GM23338 (cell line): ENCODE measurements at regions not wholly inside any gene's neighbourhood (a gene's known extent, or its start where the extent isn't known, plus 50 kb on each side); places are given as distances from the start of the nearest gene placed in this dataset.

Experiments
- EZH2 ChIP-seq: fragments of 200-600 bp; sonication (generic); IDR thresholded peaks from one replicate; pipeline ENCODE4 v1.8.0; 2017; ENCODE audit warnings: antibody characterized with exemption, mild to moderate bottlenecking, low read depth; ENCODE audit not compliant: unreplicated experiment
- POLR2AphosphoS5 ChIP-seq: IDR thresholded peaks from 2 replicates; pipeline ENCODE4 v1.6.1; 2016; ENCODE audit warnings: antibody characterized with exemption, low read depth
- REST ChIP-seq: IDR thresholded peaks from one replicate; pipeline ENCODE4 v1.6.1; 2018; ENCODE audit warnings: antibody characterized with exemption; ENCODE audit not compliant: unreplicated experiment
- TF ChIP-seq, protein P1 (sequence below), 2 experiments: fragments of 200-600 bp in 1 of 2; sonication (generic) in 1 of 2; conservative IDR thresholded peaks; 2 replicates each; pipeline versions ENCODE4 v1.5.1 to v1.6.1; 2016 to 2017; ENCODE audit warnings: antibody characterized with exemption in 2 of 2, low read depth in 2 of 2, mild to moderate bottlenecking in 2 of 2, moderate library complexity in 1 of 2

- TF ChIP-seq, protein P1, sequence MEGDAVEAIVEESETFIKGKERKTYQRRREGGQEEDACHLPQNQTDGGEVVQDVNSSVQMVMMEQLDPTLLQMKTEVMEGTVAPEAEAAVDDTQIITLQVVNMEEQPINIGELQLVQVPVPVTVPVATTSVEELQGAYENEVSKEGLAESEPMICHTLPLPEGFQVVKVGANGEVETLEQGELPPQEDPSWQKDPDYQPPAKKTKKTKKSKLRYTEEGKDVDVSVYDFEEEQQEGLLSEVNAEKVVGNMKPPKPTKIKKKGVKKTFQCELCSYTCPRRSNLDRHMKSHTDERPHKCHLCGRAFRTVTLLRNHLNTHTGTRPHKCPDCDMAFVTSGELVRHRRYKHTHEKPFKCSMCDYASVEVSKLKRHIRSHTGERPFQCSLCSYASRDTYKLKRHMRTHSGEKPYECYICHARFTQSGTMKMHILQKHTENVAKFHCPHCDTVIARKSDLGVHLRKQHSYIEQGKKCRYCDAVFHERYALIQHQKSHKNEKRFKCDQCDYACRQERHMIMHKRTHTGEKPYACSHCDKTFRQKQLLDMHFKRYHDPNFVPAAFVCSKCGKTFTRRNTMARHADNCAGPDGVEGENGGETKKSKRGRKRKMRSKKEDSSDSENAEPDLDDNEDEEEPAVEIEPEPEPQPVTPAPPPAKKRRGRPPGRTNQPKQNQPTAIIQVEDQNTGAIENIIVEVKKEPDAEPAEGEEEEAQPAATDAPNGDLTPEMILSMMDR (conservative IDR thresholded peaks at IDR 0.05; ENCODE audit: low read depth in 2 of 2): no peak
- peak; percentile 20 for TF ChIP-seq REST
- no peak for TF ChIP-seq POLR2AphosphoS5
- no peak for TF ChIP-seq EZH2
These were observed 104.1 kb upstream of the DHX15 start for GRCh38 chr4:24688453-24688852.
